ENCODE measurements at regions not wholly inside any gene's neighbourhood (a gene's known extent, or its start where the extent isn't known, plus 50 kb on each side); places are given as distances from the start of the nearest gene placed in this dataset.

GRCh38 chr5:77924081-77924480 is 147.9 kb upstream of the TBCA start:
- 0% methylated on average over 3 of the region's 3 CpGs for WGBS (ENCODE audit: insufficient coverage, low coverage, missing lambda C conversion rate)
- H3K9ac ChIP-seq (ENCODE audit: insufficient read depth in 1 of 2, low read depth in 2 of 2, low read length in 2 of 2): no peak overlapping the region
- H3K4me1 ChIP-seq (replicated peaks in 1 of 2; ENCODE audit: control insufficient read depth in 2 of 2, insufficient read depth in 2 of 2, low read length in 2 of 2): no peaks in the 10 kb centered on the region; a peak in 1 of 5 replicates
- BruUV-seq (replicated peaks): no TSS peak
- ATAC-seq: no peak
- peaks cover 9 to 10% of the 10 kb centered on the region in 2 experiments; a peak in 2 of 5 replicates for H3K27me3 ChIP-seq (ENCODE audit: control insufficient read depth in 2 of 2, insufficient read depth in 2 of 2, low read length in 2 of 2)
- no peaks in the 10 kb centered on the region for H3K79me2 ChIP-seq (ENCODE audit: control insufficient read depth, insufficient read depth, low read length)
- no peaks in the 10 kb centered on the region for H3K9me1 ChIP-seq (ENCODE audit: control insufficient read depth, insufficient read depth, low read length)
- no peak for FAIRE-seq
- H3K36me3 ChIP-seq (ENCODE audit: control insufficient read depth, insufficient read depth, low read length): no peaks in the 10 kb centered on the region; the same call in 2 of the 3 replicates
- no peaks in the 10 kb centered on the region for H4K20me1 ChIP-seq (replicated peaks; ENCODE audit: control insufficient read depth, insufficient read depth, low read length)
- H3K4me2 ChIP-seq (ENCODE audit: insufficient read depth, low read length): no peak overlapping the region
- ChIA-PET POLR2A (no interaction called here), CTCF (ENCODE audit: low intra/inter-chr PET ratio) (no interaction called here)
- intact Hi-C loops (cut with micrococcal nuclease) (no loop called here), in situ Hi-C loops (cut with MboI) (no loop called here)
- no peak overlapping the region for H2AFZ ChIP-seq (ENCODE audit: low read depth, low read length)
- no peak overlapping the region for H3K27ac ChIP-seq (ENCODE audit: extremely low read depth, low read depth, low read length)
- TF ChIP-seq ATF3 (IDR thresholded peaks at IDR 0.05) (no peak), ATF3 (CRISPR knock-in tag; conservative IDR thresholded peaks at IDR 0.05) (no peak), ZNF124 (CRISPR knock-in tag; IDR thresholded peaks at IDR 0.05) (no peak), FOXA1 (IDR thresholded peaks at IDR 0.05; ENCODE audit: borderline replicate concordance) (no peak), TCFL5 (CRISPR knock-in tag; conservative IDR thresholded peaks at IDR 0.05) (no peak), TCF7L2 (IDR thresholded peaks at IDR 0.05; ENCODE audit: low read depth, low read length) (no peak), SAFB2 (IDR thresholded peaks at IDR 0.05; ENCODE audit: borderline replicate concordance, low read depth, low read length, severe bottlenecking) (no peak), TSC22D4 (tag; IDR thresholded peaks at IDR 0.05) (no peak), KDM5B (IDR thresholded peaks at IDR 0.05; ENCODE audit: insufficient replicate concordance, low read depth, low read length) (no peak), ZC3H4 (CRISPR knock-in tag; IDR thresholded peaks at IDR 0.05; ENCODE audit: borderline replicate concordance) (no peak), PCBP2 (IDR thresholded peaks at IDR 0.05; ENCODE audit: low read depth, low read length, poor library complexity, severe bottlenecking) (no peak), MAFG (tag; conservative IDR thresholded peaks at IDR 0.05) (no peak), CBX8 (IDR thresholded peaks at IDR 0.05; ENCODE audit: borderline replicate concordance, extremely low read depth, low read depth, low read length, poor library complexity, severe bottlenecking) (no peak), CBX5 (IDR thresholded peaks at IDR 0.05; ENCODE audit: borderline replicate concordance, low read depth) (no peak), CHCHD3 (CRISPR knock-in tag; IDR thresholded peaks at IDR 0.05) (no peak), ZC3H11A (IDR thresholded peaks at IDR 0.05; ENCODE audit: low read depth, low read length) (no peak), MCM7 (IDR thresholded peaks at IDR 0.05) (no peak), CREB3L1 (IDR thresholded peaks at IDR 0.05; ENCODE audit: borderline replicate concordance, low read depth) (no peak), MTA3 (IDR thresholded peaks at IDR 0.05; ENCODE audit: borderline replicate concordance) (no peak)
- H3K9me3 ChIP-seq (replicated peaks; ENCODE audit: control insufficient read depth, insufficient read depth, low read depth, low read length): no peaks in the 10 kb centered on the region
- DNase-seq (ENCODE audit: extremely low read depth in 1 of 4, low spot score in 3 of 4): no peak
- H3K4me3 ChIP-seq: no peak overlapping the region
